K562 (cell line): ENCODE measurements at regions not wholly inside any gene's neighbourhood (a gene's known extent, or its start where the extent isn't known, plus 50 kb on each side); places are given as distances from the start of the nearest gene placed in this dataset.
A peak's percentile ranks its signal among the peaks of the same experiment; 100 is the strongest.

Source experiments
- BCLAF1 ChIP-seq, 2 experiments: fragments of 450-650 bp in 1 of 2; IDR thresholded peaks; 2 replicates each; pipeline ENCODE4 v1.6.1; 2011 to 2017; ENCODE audit warnings: low read depth in 2 of 2, antibody characterized with exemption in 1 of 2, borderline replicate concordance in 1 of 2, low read length in 1 of 2, mild to moderate bottlenecking in 1 of 2, mixed read lengths in 1 of 2; ENCODE audit not compliant: control insufficient read depth in 1 of 2
- CREB5 ChIP-seq: fragments of 250-450 bp; sonication (Bioruptor Pico); IDR thresholded peaks from 2 replicates; pipeline ENCODE4 v1.5.0; 2020; ENCODE audit warnings: mild to moderate bottlenecking
- DPF2 ChIP-seq: fragments of 450-650 bp; IDR thresholded peaks from 2 replicates; pipeline ENCODE4 v1.6.1; 2016
- ELF2 ChIP-seq: fragments of 250-450 bp; sonication (Bioruptor Pico); IDR thresholded peaks from 2 replicates; pipeline ENCODE4 v1.5.0; 2021; ENCODE audit warnings: mild to moderate bottlenecking
- GABPA ChIP-seq: fragments of 200-800 bp; sonication (Bioruptor generic); conservative IDR thresholded peaks from 2 replicates; pipeline ENCODE4 v1.6.1; 2016; ENCODE audit warnings: low read depth, missing genetic modification characterization, missing compliant biosample characterization
- HDAC6 ChIP-seq: IDR thresholded peaks from 2 replicates; pipeline ENCODE4 v1.6.1; 2012; ENCODE audit warnings: low read depth, mild to moderate bottlenecking, control low read depth, inconsistent platforms, low read length, moderate library complexity
- KLF6 ChIP-seq: fragments of 250-450 bp; sonication (Bioruptor Pico); IDR thresholded peaks from 2 replicates; pipeline ENCODE4 v1.4.0; 2020; ENCODE audit warnings: mild to moderate bottlenecking, moderate library complexity, borderline replicate concordance
- PHTF2 ChIP-seq: fragments of 250-450 bp; sonication (Bioruptor Pico); IDR thresholded peaks from 2 replicates; pipeline ENCODE4 v1.5.0; 2021; ENCODE audit warnings: mild to moderate bottlenecking
- POLR2AphosphoS5 ChIP-seq: IDR thresholded peaks from 2 replicates; pipeline ENCODE4 v1.6.1; 2011; ENCODE audit warnings: mild to moderate bottlenecking, low read depth, low read length, moderate library complexity; ENCODE audit not compliant: control insufficient read depth, insufficient read depth
- RCOR1 ChIP-seq, 2 experiments: IDR thresholded peaks; 2 replicates each; pipeline ENCODE4 v1.6.1; 2012; ENCODE audit warnings: low read depth in 2 of 2, low read length in 2 of 2, borderline replicate concordance in 1 of 2, improper control_type of control experiment in 1 of 2
- RFX5 ChIP-seq: IDR thresholded peaks from 2 replicates; pipeline ENCODE4 v1.6.1; 2011; ENCODE audit warnings: low read depth, mild to moderate bottlenecking, improper control_type of control experiment, low read length
- SLC30A9 ChIP-seq: fragments of 250-450 bp; sonication (Bioruptor Pico); IDR thresholded peaks from 2 replicates; pipeline ENCODE4 v1.8.0; 2022; ENCODE audit warnings: mild to moderate bottlenecking, moderate library complexity
- SNIP1 ChIP-seq: fragments of 450-650 bp; IDR thresholded peaks from 2 replicates; pipeline ENCODE4 v1.7.1; 2017; ENCODE audit warnings: low read depth, mild to moderate bottlenecking
- SREBF2 ChIP-seq: sonication (generic); formaldehyde crosslinking; IDR thresholded peaks from 2 replicates; pipeline ENCODE4 v1.4.0; 2020; ENCODE audit warnings: mild to moderate bottlenecking, missing genetic modification reagents
- SRSF3 ChIP-seq: fragments of 200-400 bp; formaldehyde crosslinking; IDR thresholded peaks from 2 replicates; pipeline ENCODE4 v1.6.1; 2016; ENCODE audit warnings: mild to moderate bottlenecking, low read length, moderate library complexity; ENCODE audit not compliant: insufficient read depth
- TBL1XR1 ChIP-seq, 2 experiments: IDR thresholded peaks; 2 replicates each; pipeline ENCODE4 v1.6.1; 2012; ENCODE audit warnings: improper control_type of control experiment in 2 of 2, low read length in 2 of 2, mild to moderate bottlenecking in 1 of 2
- TSC22D4 ChIP-seq: fragments of 450-650 bp; IDR thresholded peaks from 2 replicates; pipeline ENCODE4 v1.6.1; 2016; ENCODE audit warnings: missing genetic modification characterization, missing biosample characterization, control low read depth
- ZFP91 ChIP-seq: sonication (generic); formaldehyde crosslinking; IDR thresholded peaks from 2 replicates; pipeline ENCODE4 v1.8.0; 2022; ENCODE audit warnings: mild to moderate bottlenecking, missing genetic modification reagents
- ZNF347 ChIP-seq: fragments of 450-650 bp; formaldehyde crosslinking; IDR thresholded peaks from 2 replicates; pipeline ENCODE4 v1.4.0; 2020; ENCODE audit warnings: low read depth, mild to moderate bottlenecking, moderate library complexity
- ZNF354B ChIP-seq: fragments of 250-450 bp; sonication (Bioruptor Pico); IDR thresholded peaks from 2 replicates; pipeline ENCODE4 v1.4.0; 2020
- ZNF511 ChIP-seq: sonication (generic); formaldehyde crosslinking; IDR thresholded peaks from 2 replicates; pipeline ENCODE4 v1.8.0; 2022; ENCODE audit warnings: mild to moderate bottlenecking, missing genetic modification reagents

GRCh38 chr6:28720357-28721231 lies 194.9 kb downstream of the GPX5 start (continued):
- TF ChIP-seq RCOR1 (IDR thresholded peaks at IDR 0.05; ENCODE audit: borderline replicate concordance in 1 of 2, low read depth in 2 of 2, low read length in 2 of 2), result no peak
- TF ChIP-seq ELF2, result no peak
- TF ChIP-seq ZNF511, result no peak
- no peak for TF ChIP-seq SNIP1
- no peak for TF ChIP-seq TSC22D4
- TF ChIP-seq CREB5 (CRISPR knock-in tag), result 0 out of 2 replicates have a peak, but pooled peaks have one; percentile 37
- no peak for TF ChIP-seq RFX5
- TF ChIP-seq ZNF354B (CRISPR knock-in tag), result no peak
- 0 out of 2 replicates have a peak, but pooled peaks have one; percentile 31 for TF ChIP-seq ZNF347 (CRISPR knock-in tag)
- TF ChIP-seq SLC30A9 (CRISPR knock-in tag), result no peak
- TF ChIP-seq BCLAF1 (IDR thresholded peaks at IDR 0.05; ENCODE audit: borderline replicate concordance in 1 of 2, control insufficient read depth in 1 of 2, low read depth in 2 of 2, low read length in 1 of 2), result peak in 1 of 2 experiments; percentile 93; a peak in 2 of 4 replicates
- TF ChIP-seq SRSF3, result no peak
- TF ChIP-seq POLR2AphosphoS5, result peak; percentile 95
- no peak for TF ChIP-seq GABPA (tag)
- peak; percentile 89; the same call in 1 of the 2 replicates for TF ChIP-seq SREBF2 (CRISPR knock-in tag)
- no peak for TF ChIP-seq KLF6 (CRISPR knock-in tag)
- no peak for TF ChIP-seq TBL1XR1 (IDR thresholded peaks at IDR 0.05; ENCODE audit: low read length in 2 of 2)
- no peak for TF ChIP-seq ZFP91
- TF ChIP-seq PHTF2 (CRISPR knock-in tag), result no peak
- peak; percentile 42 for TF ChIP-seq DPF2
- no peak for TF ChIP-seq HDAC6
